ENCODE measurements at regions not wholly inside any gene's neighbourhood (a gene's known extent, or its start where the extent isn't known, plus 50 kb on each side); places are given as distances from the start of the nearest gene placed in this dataset.

DNA sequence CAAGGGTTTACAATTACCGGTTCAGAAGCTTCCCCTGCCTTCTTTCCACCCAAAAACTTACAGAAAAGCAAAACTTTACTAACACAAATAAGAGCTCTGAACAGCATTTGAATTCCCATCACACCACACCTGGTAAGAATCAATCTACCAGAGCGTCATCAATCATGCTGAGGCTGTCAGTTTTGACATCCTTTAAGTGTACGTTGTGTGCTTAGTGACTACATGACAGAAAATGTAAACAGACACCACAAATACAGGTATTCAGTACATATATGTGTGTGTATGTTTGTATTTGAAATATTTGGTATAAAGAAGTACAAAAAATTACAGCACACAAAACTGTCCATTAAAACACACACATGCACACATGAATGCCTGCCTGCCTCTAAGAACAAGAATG is 523.5 kb downstream of the TMEM182 start:
- TF ChIP-seq, protein P1, sequence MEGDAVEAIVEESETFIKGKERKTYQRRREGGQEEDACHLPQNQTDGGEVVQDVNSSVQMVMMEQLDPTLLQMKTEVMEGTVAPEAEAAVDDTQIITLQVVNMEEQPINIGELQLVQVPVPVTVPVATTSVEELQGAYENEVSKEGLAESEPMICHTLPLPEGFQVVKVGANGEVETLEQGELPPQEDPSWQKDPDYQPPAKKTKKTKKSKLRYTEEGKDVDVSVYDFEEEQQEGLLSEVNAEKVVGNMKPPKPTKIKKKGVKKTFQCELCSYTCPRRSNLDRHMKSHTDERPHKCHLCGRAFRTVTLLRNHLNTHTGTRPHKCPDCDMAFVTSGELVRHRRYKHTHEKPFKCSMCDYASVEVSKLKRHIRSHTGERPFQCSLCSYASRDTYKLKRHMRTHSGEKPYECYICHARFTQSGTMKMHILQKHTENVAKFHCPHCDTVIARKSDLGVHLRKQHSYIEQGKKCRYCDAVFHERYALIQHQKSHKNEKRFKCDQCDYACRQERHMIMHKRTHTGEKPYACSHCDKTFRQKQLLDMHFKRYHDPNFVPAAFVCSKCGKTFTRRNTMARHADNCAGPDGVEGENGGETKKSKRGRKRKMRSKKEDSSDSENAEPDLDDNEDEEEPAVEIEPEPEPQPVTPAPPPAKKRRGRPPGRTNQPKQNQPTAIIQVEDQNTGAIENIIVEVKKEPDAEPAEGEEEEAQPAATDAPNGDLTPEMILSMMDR (optimal IDR thresholded peaks at IDR 0.05 in 1 of 3, IDR thresholded peaks at IDR 0.05 in 1 of 3, conservative IDR thresholded peaks at IDR 0.05 in 1 of 3; ENCODE audit: extremely low read depth in 1 of 3, insufficient read depth in 2 of 3, low read length in 3 of 3), result no peak
- no peak for TF ChIP-seq EZH2 (IDR thresholded peaks at IDR 0.05; ENCODE audit: low read length)
- no peaks in the 10 kb centered on the region for H3K9me1 ChIP-seq (ENCODE audit: control insufficient read depth, extremely low read depth, insufficient read depth, low read length)
- no peaks in the 10 kb centered on the region for H3K4me1 ChIP-seq (ENCODE audit: control insufficient read depth, extremely low read depth, insufficient read depth, low read length)
- dilution Hi-C loops (cut with MboI; ENCODE audit: extremely low pct_ligation_motif_present, low sequenced_read_pairs), result no loop called here
- H3K27ac ChIP-seq (ENCODE audit: control insufficient read depth, insufficient read depth, low read length), result no peak overlapping the region
- H3K9ac ChIP-seq (ENCODE audit: control insufficient read depth, extremely low read depth, insufficient read depth, low read length), result no peak overlapping the region
- FAIRE-seq (no peak), DNase-seq (ENCODE audit: low read depth, low spot score) (no peak)
- H3K27me3 ChIP-seq (ENCODE audit: control insufficient read depth, extremely low read depth, insufficient read depth, low read length), result no peaks in the 10 kb centered on the region
- H3K4me2 ChIP-seq (ENCODE audit: control insufficient read depth, extremely low read depth, insufficient read depth, low read depth, low read length), result no peak overlapping the region
- no peaks in the 10 kb centered on the region for H4K20me1 ChIP-seq (ENCODE audit: control insufficient read depth, extremely low read depth, insufficient read depth, low read length)
- H2AFZ ChIP-seq (ENCODE audit: control insufficient read depth, low read length), result no peak overlapping the region
- H3K4me3 ChIP-seq (ENCODE audit: control insufficient read depth in 2 of 3, extremely low read depth in 1 of 3, insufficient read depth in 2 of 3, low read depth in 1 of 3, low read length in 3 of 3), result no peak overlapping the region
- H3K36me3 ChIP-seq (ENCODE audit: control insufficient read depth in 2 of 2, extremely low read depth in 1 of 2, insufficient read depth in 2 of 2, low read length in 2 of 2), result no peaks in the 10 kb centered on the region
- H3K9me3 ChIP-seq (ENCODE audit: control insufficient read depth, low read depth, low read length), result peaks cover 4% of the 10 kb centered on the region
- no peaks in the 10 kb centered on the region for H3K79me2 ChIP-seq (ENCODE audit: control insufficient read depth, insufficient read depth, low read length)

DNA sequence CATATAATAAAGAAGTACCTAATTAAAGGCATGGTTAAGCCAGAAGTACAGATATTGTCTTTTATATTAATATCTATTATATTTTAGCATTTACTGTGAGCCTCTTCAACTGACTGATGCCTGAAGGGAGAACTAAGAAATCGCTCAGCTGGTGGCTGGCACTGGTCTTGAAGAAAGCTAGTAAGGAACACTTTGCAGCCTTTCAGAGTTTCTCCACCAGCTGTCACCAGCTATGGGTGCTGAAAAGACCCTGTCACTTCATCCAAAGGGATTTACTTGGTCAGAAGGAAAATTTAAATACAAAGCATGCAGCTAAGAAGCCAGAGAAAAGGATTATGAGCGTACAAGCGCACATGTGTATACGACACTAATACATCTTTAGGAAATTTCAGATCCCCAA is 525.9 kb downstream of the TMEM182 start:
- no peak overlapping the region for H2AFZ ChIP-seq (ENCODE audit: control insufficient read depth, low read length)
- H3K9me1 ChIP-seq (ENCODE audit: control insufficient read depth, extremely low read depth, insufficient read depth, low read length), result no peaks in the 10 kb centered on the region
- H3K27me3 ChIP-seq (ENCODE audit: control insufficient read depth, extremely low read depth, insufficient read depth, low read length), result no peaks in the 10 kb centered on the region
- H3K4me1 ChIP-seq (ENCODE audit: control insufficient read depth, extremely low read depth, insufficient read depth, low read length), result no peaks in the 10 kb centered on the region
- H3K36me3 ChIP-seq (ENCODE audit: control insufficient read depth in 2 of 2, extremely low read depth in 1 of 2, insufficient read depth in 2 of 2, low read length in 2 of 2), result no peaks in the 10 kb centered on the region
- H3K27ac ChIP-seq (ENCODE audit: control insufficient read depth, insufficient read depth, low read length), result no peak overlapping the region
- FAIRE-seq (no peak), DNase-seq (ENCODE audit: low read depth, low spot score) (no peak)
- H3K79me2 ChIP-seq (ENCODE audit: control insufficient read depth, insufficient read depth, low read length), result no peaks in the 10 kb centered on the region
- no peak overlapping the region for H3K4me3 ChIP-seq (ENCODE audit: control insufficient read depth in 2 of 3, extremely low read depth in 1 of 3, insufficient read depth in 2 of 3, low read depth in 1 of 3, low read length in 3 of 3)
- no peaks in the 10 kb centered on the region for H4K20me1 ChIP-seq (ENCODE audit: control insufficient read depth, extremely low read depth, insufficient read depth, low read length)
- H3K9ac ChIP-seq (ENCODE audit: control insufficient read depth, extremely low read depth, insufficient read depth, low read length), result no peak overlapping the region
- dilution Hi-C loops (cut with MboI; ENCODE audit: extremely low pct_ligation_motif_present, low sequenced_read_pairs), result no loop called here
- no peaks in the 10 kb centered on the region for H3K9me3 ChIP-seq (ENCODE audit: control insufficient read depth, low read depth, low read length)
- TF ChIP-seq EZH2 (IDR thresholded peaks at IDR 0.05; ENCODE audit: low read length), result no peak
- TF ChIP-seq, protein P1 (optimal IDR thresholded peaks at IDR 0.05 in 1 of 3, IDR thresholded peaks at IDR 0.05 in 1 of 3, conservative IDR thresholded peaks at IDR 0.05 in 1 of 3; ENCODE audit: extremely low read depth in 1 of 3, insufficient read depth in 2 of 3, low read length in 3 of 3), result no peak
- no peak overlapping the region for H3K4me2 ChIP-seq (ENCODE audit: control insufficient read depth, extremely low read depth, insufficient read depth, low read depth, low read length)
